MM.1S (cell line): ENCODE measurements at regions not wholly inside any gene's neighbourhood (a gene's known extent, or its start where the extent isn't known, plus 50 kb on each side); places are given as distances from the start of the nearest gene placed in this dataset.

ENCODE experiments used
- EZH2 ChIP-seq: fragments of 300-600 bp; sonication (generic); optimal IDR thresholded peaks from 2 replicates; pipeline ENCODE3; 2017; ENCODE audit warnings: low read depth, mild to moderate bottlenecking, antibody characterized with exemption, low read length, mixed read lengths
- EZH2phosphoT487 ChIP-seq: fragments of 300-600 bp; sonication (generic); IDR thresholded peaks from 2 replicates; pipeline ENCODE4 v1.6.1; 2018; ENCODE audit warnings: antibody characterized with exemption, low read length
- TF ChIP-seq, protein P1 (sequence below): fragments of 300-600 bp; sonication (generic); IDR thresholded peaks from 2 replicates; pipeline ENCODE4 v1.5.1; 2016; ENCODE audit warnings: antibody characterized with exemption, low read length, mixed read lengths

DNA sequence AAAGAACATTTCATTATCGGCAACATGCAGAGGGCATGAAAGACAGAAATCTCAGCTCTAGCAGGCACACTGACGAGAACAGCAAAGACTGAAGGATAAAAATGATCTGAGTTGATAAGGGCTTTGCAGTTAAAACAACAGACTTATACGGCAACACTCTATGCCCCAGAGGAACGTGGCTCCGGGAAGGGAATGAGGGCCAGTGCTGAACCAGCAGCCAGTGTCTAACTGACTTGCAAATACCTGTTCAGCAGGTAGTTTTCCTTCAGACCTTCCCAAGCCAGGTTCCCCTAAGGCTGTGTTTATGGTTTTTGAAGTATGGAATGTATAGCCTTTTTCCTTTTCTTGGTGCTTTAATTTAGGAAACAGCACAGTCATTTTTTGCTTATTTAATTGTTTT is 121.3 kb upstream of the CDH18 start:
- TF ChIP-seq EZH2 (no peak), EZH2phosphoT487 (no peak)
- TF ChIP-seq, protein P1, sequence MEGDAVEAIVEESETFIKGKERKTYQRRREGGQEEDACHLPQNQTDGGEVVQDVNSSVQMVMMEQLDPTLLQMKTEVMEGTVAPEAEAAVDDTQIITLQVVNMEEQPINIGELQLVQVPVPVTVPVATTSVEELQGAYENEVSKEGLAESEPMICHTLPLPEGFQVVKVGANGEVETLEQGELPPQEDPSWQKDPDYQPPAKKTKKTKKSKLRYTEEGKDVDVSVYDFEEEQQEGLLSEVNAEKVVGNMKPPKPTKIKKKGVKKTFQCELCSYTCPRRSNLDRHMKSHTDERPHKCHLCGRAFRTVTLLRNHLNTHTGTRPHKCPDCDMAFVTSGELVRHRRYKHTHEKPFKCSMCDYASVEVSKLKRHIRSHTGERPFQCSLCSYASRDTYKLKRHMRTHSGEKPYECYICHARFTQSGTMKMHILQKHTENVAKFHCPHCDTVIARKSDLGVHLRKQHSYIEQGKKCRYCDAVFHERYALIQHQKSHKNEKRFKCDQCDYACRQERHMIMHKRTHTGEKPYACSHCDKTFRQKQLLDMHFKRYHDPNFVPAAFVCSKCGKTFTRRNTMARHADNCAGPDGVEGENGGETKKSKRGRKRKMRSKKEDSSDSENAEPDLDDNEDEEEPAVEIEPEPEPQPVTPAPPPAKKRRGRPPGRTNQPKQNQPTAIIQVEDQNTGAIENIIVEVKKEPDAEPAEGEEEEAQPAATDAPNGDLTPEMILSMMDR, result no peak
